Fibroblast of mammary gland (primary cell): ENCODE measurements at regions not wholly inside any gene's neighbourhood (a gene's known extent, or its start where the extent isn't known, plus 50 kb on each side); places are given as distances from the start of the nearest gene placed in this dataset.

Experiments used
- DNase-seq: peaks from one replicate; pipeline ENCODE4 v3.0.0-alpha.2; 2010; ENCODE audit warnings: low read depth
- H3K4me3 ChIP-seq: 2 replicates; pipeline ENCODE4 v1.5.1; 2011; ENCODE audit warnings: low read depth, mild to moderate bottlenecking, low read length, moderate library complexity; ENCODE audit not compliant: control insufficient read depth
- TF ChIP-seq, protein P1 (sequence below): conservative IDR thresholded peaks from 2 replicates; pipeline ENCODE4 v1.5.1; 2011; ENCODE audit warnings: low read depth, low read length, inconsistent platforms; ENCODE audit not compliant: control insufficient read depth, insufficient read depth

GRCh38 chr14:29311983-29312382 lies 545.4 kb downstream of the FOXG1 start:
- TF ChIP-seq, protein P1, sequence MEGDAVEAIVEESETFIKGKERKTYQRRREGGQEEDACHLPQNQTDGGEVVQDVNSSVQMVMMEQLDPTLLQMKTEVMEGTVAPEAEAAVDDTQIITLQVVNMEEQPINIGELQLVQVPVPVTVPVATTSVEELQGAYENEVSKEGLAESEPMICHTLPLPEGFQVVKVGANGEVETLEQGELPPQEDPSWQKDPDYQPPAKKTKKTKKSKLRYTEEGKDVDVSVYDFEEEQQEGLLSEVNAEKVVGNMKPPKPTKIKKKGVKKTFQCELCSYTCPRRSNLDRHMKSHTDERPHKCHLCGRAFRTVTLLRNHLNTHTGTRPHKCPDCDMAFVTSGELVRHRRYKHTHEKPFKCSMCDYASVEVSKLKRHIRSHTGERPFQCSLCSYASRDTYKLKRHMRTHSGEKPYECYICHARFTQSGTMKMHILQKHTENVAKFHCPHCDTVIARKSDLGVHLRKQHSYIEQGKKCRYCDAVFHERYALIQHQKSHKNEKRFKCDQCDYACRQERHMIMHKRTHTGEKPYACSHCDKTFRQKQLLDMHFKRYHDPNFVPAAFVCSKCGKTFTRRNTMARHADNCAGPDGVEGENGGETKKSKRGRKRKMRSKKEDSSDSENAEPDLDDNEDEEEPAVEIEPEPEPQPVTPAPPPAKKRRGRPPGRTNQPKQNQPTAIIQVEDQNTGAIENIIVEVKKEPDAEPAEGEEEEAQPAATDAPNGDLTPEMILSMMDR = no peak
- DNase-seq = peak; percentile 42
- no peak overlapping the region for H3K4me3 ChIP-seq

- TF ChIP-seq, protein P1 = no peak
- DNase-seq = no peak
- no peak overlapping the region for H3K4me3 ChIP-seq
These were observed 550.3 kb downstream of the FOXG1 start for GRCh38 chr14:29316936-29317335.

DNA sequence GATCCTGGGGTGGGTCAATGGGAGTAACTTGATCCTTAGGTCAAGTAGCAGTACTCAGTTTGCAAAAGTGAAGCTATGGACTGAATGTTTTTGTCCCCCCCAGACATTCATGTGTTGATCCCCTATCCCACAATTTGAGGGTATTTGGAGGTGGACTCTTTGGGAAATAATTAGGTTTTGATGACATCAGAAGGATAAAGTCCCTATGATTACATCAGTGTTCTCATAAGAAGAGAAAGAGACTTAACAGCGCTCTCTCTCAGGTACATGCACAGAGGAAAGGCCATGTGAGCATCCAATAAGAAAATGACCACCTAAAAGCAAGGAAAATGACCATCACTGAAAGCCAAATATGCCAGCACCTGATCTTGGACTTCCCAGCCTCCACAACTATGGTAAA lies 550.8 kb downstream of the FOXG1 start:
- no peak overlapping the region for H3K4me3 ChIP-seq
- TF ChIP-seq, protein P1 = no peak
- DNase-seq = no peak

DNA sequence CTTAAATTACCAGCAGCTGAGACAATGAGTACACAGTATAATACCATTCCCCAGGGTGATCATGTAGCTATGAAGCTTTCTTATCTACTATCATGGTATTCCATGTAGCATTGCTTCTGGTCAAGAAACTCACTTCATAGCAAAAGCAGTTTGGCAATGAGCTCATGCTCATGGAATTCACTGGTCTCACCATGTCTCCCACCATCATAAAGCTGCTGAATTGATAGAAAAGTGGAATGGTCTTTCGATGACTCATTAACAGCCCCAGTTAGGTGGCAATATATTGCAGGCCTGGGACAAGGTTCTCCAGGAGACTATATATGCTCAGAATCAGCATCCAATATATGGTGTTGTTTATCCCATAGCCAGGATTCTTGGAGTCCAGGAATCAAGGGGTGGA lies 553.7 kb downstream of the FOXG1 start:
- TF ChIP-seq, protein P1 = no peak
- no peak for DNase-seq
- H3K4me3 ChIP-seq = no peak overlapping the region

DNA sequence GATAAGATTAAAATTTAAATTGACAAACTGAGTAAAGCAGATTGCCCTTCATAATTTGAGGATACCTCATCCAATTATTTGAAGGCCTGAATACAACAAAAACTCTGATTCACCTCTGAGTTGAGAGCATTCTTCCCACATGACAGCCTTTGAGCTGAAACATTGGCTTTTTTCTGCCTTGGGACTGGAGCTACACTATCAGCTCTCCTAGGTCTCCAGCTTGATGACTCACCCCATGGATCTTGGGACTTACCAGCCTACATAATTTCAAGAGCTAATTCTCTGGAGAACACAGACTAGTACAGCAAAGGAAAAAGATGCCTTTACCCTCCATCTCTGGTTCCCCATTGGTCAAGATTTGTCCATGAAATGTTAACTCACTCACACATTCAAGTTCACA lies 555.1 kb downstream of the FOXG1 start:
- peak; percentile 93 for DNase-seq
- no peak overlapping the region for H3K4me3 ChIP-seq
- TF ChIP-seq, protein P1 = no peak

DNA sequence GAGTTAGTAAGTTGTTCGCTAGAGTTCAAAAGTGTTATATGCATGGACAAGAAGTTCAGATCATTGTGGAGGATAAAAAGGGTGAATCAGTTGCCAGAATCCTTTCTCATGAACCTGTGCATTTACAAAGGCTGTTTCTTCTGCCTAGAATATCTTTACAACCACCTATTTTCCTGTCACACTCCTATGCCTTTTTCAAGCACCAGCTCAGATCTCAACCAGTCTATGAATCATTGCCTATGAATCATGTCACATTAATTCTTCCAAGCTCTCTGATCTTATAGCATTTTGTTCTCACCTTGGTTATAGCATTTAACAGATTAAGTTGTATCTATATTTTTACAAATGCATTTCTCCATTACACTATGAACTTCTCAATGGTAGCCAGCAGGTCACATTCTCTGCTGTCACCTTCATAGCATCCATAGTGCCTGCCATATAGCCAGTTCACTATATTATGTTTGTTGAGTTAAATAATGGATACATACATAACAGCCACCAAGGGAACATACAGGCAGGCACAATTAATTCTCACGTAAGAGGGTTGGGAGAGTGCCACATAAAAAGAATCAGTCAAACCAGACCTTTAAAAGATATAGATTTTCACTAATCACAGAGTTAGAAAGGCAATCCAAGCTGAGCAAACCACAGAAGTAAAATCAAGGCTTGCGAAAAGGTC lies 573.0 kb downstream of the FOXG1 start:
- TF ChIP-seq, protein P1 = no peak
- DNase-seq = peak; percentile 25
- no peak overlapping the region for H3K4me3 ChIP-seq

DNA sequence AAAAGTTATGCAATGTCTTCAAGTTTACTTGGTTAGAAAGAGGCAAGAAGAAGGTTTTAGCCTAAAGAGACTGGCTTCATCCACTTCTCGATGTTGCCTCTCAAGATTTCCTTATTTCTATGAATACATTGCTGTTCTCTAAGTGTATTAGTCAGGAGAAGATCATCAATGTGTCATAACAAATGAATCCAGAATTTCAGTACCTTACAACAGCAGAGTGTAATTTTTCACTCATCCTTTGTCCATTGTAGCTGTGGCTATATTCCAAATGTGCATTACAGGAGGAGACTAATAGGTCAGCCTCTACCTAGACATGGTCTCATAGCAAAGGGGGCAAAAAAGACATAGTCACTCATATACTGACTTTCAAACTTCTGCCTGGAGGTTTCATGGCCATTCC lies 579.1 kb downstream of the PRKD1 start:
- TF ChIP-seq, protein P1 = no peak
- peak; percentile 67 for DNase-seq
- no peak overlapping the region for H3K4me3 ChIP-seq
